Colonic mucosa (tissue), 4 donors: ENCODE measurements at regions not wholly inside any gene's neighbourhood (a gene's known extent, or its start where the extent isn't known, plus 50 kb on each side); places are given as distances from the start of the nearest gene placed in this dataset.

ENCODE experiments used
- DNase-seq: peaks from one replicate; pipeline ENCODE4 v3.0.0-alpha.2; 2020
- H3K27ac ChIP-seq: fragments of 200-600 bp; one replicate; pipeline ENCODE4 v1.8.0; 2021
- H3K27me3 ChIP-seq: fragments of 200-600 bp; one replicate; pipeline ENCODE4 v1.8.0; 2021
- H3K36me3 ChIP-seq: fragments of 200-600 bp; one replicate; pipeline ENCODE4 v1.8.0; 2021
- H3K4me1 ChIP-seq: fragments of 200-600 bp; one replicate; pipeline ENCODE4 v1.8.0; 2021; ENCODE audit warnings: mild to moderate bottlenecking
- H3K4me3 ChIP-seq: fragments of 200-600 bp; one replicate; pipeline ENCODE4 v1.8.0; 2021
- H3K9ac ChIP-seq, 2 donors: one replicate each; pipeline ENCODE4 v1.7.0; 2013; ENCODE audit warnings: control low read depth in 2 of 2, low read depth in 2 of 2, low read length in 2 of 2
- H3K9me3 ChIP-seq: fragments of 200-600 bp; one replicate; pipeline ENCODE4 v1.8.0; 2021
- intact Hi-C: fragments of 100-400 bp; cut with DNase I; formaldehyde crosslinking; loops from one replicate; pipeline ENCODE4 v1.14.1; 2022
- TF ChIP-seq, protein P1 (sequence below): fragments of 200-600 bp; IDR thresholded peaks from one replicate; pipeline ENCODE4 v1.8.0; 2022; ENCODE audit warnings: antibody characterized with exemption, mild to moderate bottlenecking
- donor health status: healthy.
- donor health status: DM: no; HTN: no; CAD: no.
- donor health status: DM: no; HTN: no; CAD: no.

GRCh38 chr12:85588221-85588620 lies 248.0 kb downstream of the RASSF9 start:
- TF ChIP-seq, protein P1, sequence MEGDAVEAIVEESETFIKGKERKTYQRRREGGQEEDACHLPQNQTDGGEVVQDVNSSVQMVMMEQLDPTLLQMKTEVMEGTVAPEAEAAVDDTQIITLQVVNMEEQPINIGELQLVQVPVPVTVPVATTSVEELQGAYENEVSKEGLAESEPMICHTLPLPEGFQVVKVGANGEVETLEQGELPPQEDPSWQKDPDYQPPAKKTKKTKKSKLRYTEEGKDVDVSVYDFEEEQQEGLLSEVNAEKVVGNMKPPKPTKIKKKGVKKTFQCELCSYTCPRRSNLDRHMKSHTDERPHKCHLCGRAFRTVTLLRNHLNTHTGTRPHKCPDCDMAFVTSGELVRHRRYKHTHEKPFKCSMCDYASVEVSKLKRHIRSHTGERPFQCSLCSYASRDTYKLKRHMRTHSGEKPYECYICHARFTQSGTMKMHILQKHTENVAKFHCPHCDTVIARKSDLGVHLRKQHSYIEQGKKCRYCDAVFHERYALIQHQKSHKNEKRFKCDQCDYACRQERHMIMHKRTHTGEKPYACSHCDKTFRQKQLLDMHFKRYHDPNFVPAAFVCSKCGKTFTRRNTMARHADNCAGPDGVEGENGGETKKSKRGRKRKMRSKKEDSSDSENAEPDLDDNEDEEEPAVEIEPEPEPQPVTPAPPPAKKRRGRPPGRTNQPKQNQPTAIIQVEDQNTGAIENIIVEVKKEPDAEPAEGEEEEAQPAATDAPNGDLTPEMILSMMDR = no peak
- H3K9me3 ChIP-seq = no peaks in the 10 kb centered on the region
- intact Hi-C loops = no loop called here

DNA sequence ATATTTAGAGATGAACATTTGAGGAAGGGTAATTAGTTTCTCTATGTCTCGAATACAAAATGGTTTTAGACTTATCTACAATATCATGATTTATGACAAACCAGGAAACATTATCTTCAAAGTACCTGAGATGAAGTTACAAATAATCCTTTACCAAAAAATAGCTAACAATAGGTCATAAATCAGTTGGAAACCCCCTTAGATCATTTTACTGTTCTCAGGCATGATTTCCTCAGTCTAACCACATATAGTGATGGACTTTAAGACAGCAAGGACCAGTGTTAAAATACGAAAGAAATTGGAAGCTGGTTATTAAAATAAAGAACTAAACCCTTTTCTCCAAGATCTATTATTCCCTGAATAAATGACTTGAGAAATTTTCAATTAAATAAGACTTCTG lies 235.4 kb downstream of the RASSF9 start:
- DNase-seq = no peak
- Histone ChIP-seq H3K9me3 (no peaks in the 10 kb centered on the region), H3K4me3 (no peak overlapping the region)

More at GRCh38 chr12:85588221-85588620, 248.0 kb downstream of the RASSF9 start:
- Histone ChIP-seq H3K36me3 (no peaks in the 10 kb centered on the region), H3K4me3 (no peak overlapping the region), H3K9ac (no peak overlapping the region), H3K27me3 (no peaks in the 10 kb centered on the region), H3K27ac (no peak overlapping the region), H3K4me1 (no peaks in the 10 kb centered on the region)
- no peak for DNase-seq

GRCh38 chr12:85603556-85603955 lies 232.7 kb downstream of the RASSF9 start:
- Histone ChIP-seq H3K9me3 (no peaks in the 10 kb centered on the region), H3K9ac (no peak overlapping the region), H3K36me3 (no peaks in the 10 kb centered on the region), H3K27ac (no peak overlapping the region), H3K4me3 (no peak overlapping the region), H3K27me3 (no peaks in the 10 kb centered on the region), H3K4me1 (no peaks in the 10 kb centered on the region)
- TF ChIP-seq, protein P1 = no peak
- no peak for DNase-seq
- intact Hi-C loops = no loop called here

More for the DNA sequence above, 235.4 kb downstream of the RASSF9 start:
- H3K4me1 ChIP-seq = no peaks in the 10 kb centered on the region
- TF ChIP-seq, protein P1 = no peak
- no peak overlapping the region for H3K27ac ChIP-seq
- intact Hi-C loops = no loop called here
- H3K36me3 ChIP-seq = no peaks in the 10 kb centered on the region
- H3K9ac ChIP-seq = no peak overlapping the region
- H3K27me3 ChIP-seq = no peaks in the 10 kb centered on the region

DNA sequence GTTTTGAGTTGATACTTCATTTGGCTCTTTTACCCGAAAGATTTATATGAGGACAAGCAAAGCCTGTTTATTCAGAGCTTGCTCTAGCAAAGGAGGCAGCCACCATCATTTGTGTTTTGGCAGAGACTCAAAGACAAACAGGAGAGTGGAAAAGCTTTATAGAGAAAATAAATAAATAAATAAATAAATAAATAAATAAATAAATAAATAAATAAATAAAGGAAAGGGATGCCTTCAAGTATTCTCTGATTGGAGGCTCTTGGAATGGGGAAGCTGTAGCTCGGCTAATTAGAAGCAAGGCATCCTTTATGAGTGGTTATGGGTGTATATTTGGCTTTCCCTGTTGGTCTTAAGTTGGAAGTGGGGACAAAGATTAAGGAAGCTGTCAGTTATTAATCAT lies 229.8 kb downstream of the RASSF9 start:
- Histone ChIP-seq H3K4me3 (no peak overlapping the region), H3K4me1 (no peaks in the 10 kb centered on the region), H3K27me3 (no peaks in the 10 kb centered on the region), H3K27ac (no peak overlapping the region), H3K36me3 (no peaks in the 10 kb centered on the region), H3K9ac (no peak overlapping the region), H3K9me3 (no peaks in the 10 kb centered on the region)
- no peak for DNase-seq
- intact Hi-C loops = no loop called here
- TF ChIP-seq, protein P1 = no peak

DNA sequence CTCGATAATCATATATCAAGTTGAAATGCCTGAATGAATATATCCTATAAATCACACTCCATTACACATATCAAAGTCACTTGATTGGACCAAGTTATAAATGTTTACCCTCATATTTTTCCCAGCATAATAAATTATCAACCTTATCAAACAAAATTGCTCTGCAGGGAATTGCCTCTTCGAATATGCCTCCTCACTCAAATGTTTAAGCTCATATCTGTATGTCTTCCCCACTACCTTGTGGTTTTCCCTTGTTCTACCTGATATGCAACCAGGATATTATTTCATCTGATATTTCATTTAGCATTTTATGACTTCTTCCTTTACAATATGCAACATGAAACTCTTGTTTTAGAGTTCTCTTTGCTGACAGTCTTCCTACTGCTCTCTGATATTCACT lies 226.4 kb downstream of the RASSF9 start:
- intact Hi-C loops = no loop called here
- H3K9ac ChIP-seq = no peak overlapping the region
- no peaks in the 10 kb centered on the region for H3K36me3 ChIP-seq
- no peaks in the 10 kb centered on the region for H3K27me3 ChIP-seq
- no peaks in the 10 kb centered on the region for H3K9me3 ChIP-seq
- no peaks in the 10 kb centered on the region for H3K4me1 ChIP-seq
- no peak for DNase-seq
- no peak overlapping the region for H3K4me3 ChIP-seq
- no peak overlapping the region for H3K27ac ChIP-seq
- TF ChIP-seq, protein P1 = no peak

GRCh38 chr12:85610194-85610593 lies 226.0 kb downstream of the RASSF9 start:
- TF ChIP-seq, protein P1 = no peak
- H3K27ac ChIP-seq = no peak overlapping the region
- no peaks in the 10 kb centered on the region for H3K9me3 ChIP-seq
- intact Hi-C loops = no loop called here
- no peak overlapping the region for H3K9ac ChIP-seq
- H3K36me3 ChIP-seq = no peaks in the 10 kb centered on the region
- no peak overlapping the region for H3K4me3 ChIP-seq
- no peak for DNase-seq
- H3K27me3 ChIP-seq = no peaks in the 10 kb centered on the region
- no peaks in the 10 kb centered on the region for H3K4me1 ChIP-seq
